ENCODE measurements at regions not wholly inside any gene's neighbourhood (a gene's known extent, or its start where the extent isn't known, plus 50 kb on each side); places are given as distances from the start of the nearest gene placed in this dataset.

- TF ChIP-seq, protein P1, sequence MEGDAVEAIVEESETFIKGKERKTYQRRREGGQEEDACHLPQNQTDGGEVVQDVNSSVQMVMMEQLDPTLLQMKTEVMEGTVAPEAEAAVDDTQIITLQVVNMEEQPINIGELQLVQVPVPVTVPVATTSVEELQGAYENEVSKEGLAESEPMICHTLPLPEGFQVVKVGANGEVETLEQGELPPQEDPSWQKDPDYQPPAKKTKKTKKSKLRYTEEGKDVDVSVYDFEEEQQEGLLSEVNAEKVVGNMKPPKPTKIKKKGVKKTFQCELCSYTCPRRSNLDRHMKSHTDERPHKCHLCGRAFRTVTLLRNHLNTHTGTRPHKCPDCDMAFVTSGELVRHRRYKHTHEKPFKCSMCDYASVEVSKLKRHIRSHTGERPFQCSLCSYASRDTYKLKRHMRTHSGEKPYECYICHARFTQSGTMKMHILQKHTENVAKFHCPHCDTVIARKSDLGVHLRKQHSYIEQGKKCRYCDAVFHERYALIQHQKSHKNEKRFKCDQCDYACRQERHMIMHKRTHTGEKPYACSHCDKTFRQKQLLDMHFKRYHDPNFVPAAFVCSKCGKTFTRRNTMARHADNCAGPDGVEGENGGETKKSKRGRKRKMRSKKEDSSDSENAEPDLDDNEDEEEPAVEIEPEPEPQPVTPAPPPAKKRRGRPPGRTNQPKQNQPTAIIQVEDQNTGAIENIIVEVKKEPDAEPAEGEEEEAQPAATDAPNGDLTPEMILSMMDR (IDR thresholded peaks at IDR 0.05) = no peak
- no peak for TF ChIP-seq ZFX (IDR thresholded peaks at IDR 0.05; ENCODE audit: borderline replicate concordance)
Measured at GRCh38 chr22:25404556-25404927, 159.9 kb upstream of the GRK3 start.

Measured in 22Rv1 (cell line).